H1 (cell line): ENCODE measurements at regions not wholly inside any gene's neighbourhood (a gene's known extent, or its start where the extent isn't known, plus 50 kb on each side); places are given as distances from the start of the nearest gene placed in this dataset.

Experiments
- CTCF ChIA-PET: fragments of 300-600 bp; sonication (Branson Sonifier 250); formaldehyde crosslinking; loops from one replicate; lab custom pipeline; 2021; ENCODE audit not compliant: partially characterized antibody; lab: Charles Lee
- POLR2A ChIA-PET: fragments of 300-600 bp; sonication (Branson Sonifier 250); formaldehyde crosslinking; loops from one replicate; lab custom pipeline; 2021; ENCODE audit warnings: inconsistent platforms; ENCODE audit not compliant: partially characterized antibody; lab: Charles Lee
- DNase-seq, 2 experiments: peaks; one replicate each; pipeline versions ENCODE4 v3.0.0 to v3.0.0-alpha.2; 2010 to 2022; ENCODE audit warnings: low spot score in 2 of 2, low read depth in 1 of 2, mixed read lengths in 1 of 2
- FAIRE-seq: peaks from 2 replicates; lab custom pipeline; 2011; peaks lifted over from hg19 to GRCh38; lab: Jason Lieb, UNC
- H2AFZ ChIP-seq: 2 replicates; pipeline ENCODE4 v1.8.1; 2012; ENCODE audit warnings: low read length, inconsistent platforms
- H2AK5ac ChIP-seq: 2 replicates; pipeline ENCODE4 v1.6.1; 2013; ENCODE audit warnings: low read depth, low read length
- H2BK120ac ChIP-seq: replicated peaks from 2 replicates; pipeline ENCODE3; 2013; ENCODE audit warnings: low read depth, low read length, inconsistent platforms
- H2BK12ac ChIP-seq: 2 replicates; pipeline ENCODE4 v1.6.1; 2013; ENCODE audit warnings: low read depth, low read length
- H2BK15ac ChIP-seq: 2 replicates; pipeline ENCODE4 v1.6.1; 2013; ENCODE audit warnings: low read length
- H2BK20ac ChIP-seq: 2 replicates; pipeline ENCODE4 v1.6.1; 2013; ENCODE audit warnings: low read length
- H2BK5ac ChIP-seq: 2 replicates; pipeline ENCODE4 v1.6.1; 2013; ENCODE audit warnings: low read depth, low read length
- H3K14ac ChIP-seq: 2 replicates; pipeline ENCODE4 v1.6.1; 2013; ENCODE audit warnings: inconsistent platforms; ENCODE audit not compliant: insufficient read length
- H3K18ac ChIP-seq: 2 replicates; pipeline ENCODE4 v1.6.1; 2013; ENCODE audit warnings: low read length; ENCODE audit errors: extremely low read depth
- H3K23ac ChIP-seq: 2 replicates; pipeline ENCODE4 v1.6.1; 2013; ENCODE audit warnings: inconsistent platforms; ENCODE audit not compliant: insufficient read length
- H3K23me2 ChIP-seq: 2 replicates; pipeline ENCODE4 v1.6.1; 2013; ENCODE audit warnings: low read depth, low read length
- H3K27ac ChIP-seq: 2 replicates; pipeline ENCODE4 v1.6.1; 2011; ENCODE audit warnings: low read depth, low read length, inconsistent platforms
- H3K27me3 ChIP-seq, 4 experiments: replicated peaks in 1 of 4; 1 replicate in 1 of 4; 2 replicates in 3 of 4; pipeline versions ENCODE4 v1.6.1 to v1.8.1; 2011 to 2013; ENCODE audit warnings: low read length in 3 of 4, mild to moderate bottlenecking in 3 of 4, inconsistent platforms in 2 of 4, mixed read lengths in 2 of 4, moderate library complexity in 1 of 4; ENCODE audit not compliant: control insufficient read depth in 3 of 4, insufficient read depth in 3 of 4; ENCODE audit errors: extremely low read depth in 1 of 4
- H3K36me3 ChIP-seq, 4 experiments: 2 replicates each; pipeline versions ENCODE4 v1.6.1 to v1.8.1; 2011 to 2013; ENCODE audit warnings: mild to moderate bottlenecking in 4 of 4, low read length in 3 of 4, moderate library complexity in 2 of 4, control low read depth in 1 of 4, inconsistent platforms in 1 of 4; ENCODE audit not compliant: insufficient read depth in 4 of 4, control insufficient read depth in 2 of 4
- H3K4ac ChIP-seq: replicated peaks from 2 replicates; pipeline ENCODE3; 2013; ENCODE audit warnings: low read length, low read depth, mixed read lengths, inconsistent platforms; ENCODE audit not compliant: insufficient read length
- H3K4me1 ChIP-seq, 4 experiments: replicated peaks in 1 of 4; 1 replicate in 1 of 4; 2 replicates in 3 of 4; pipeline versions ENCODE4 v1.6.1 to v1.8.1; 2011 to 2013; ENCODE audit warnings: low read length in 3 of 4, inconsistent platforms in 2 of 4, mixed read lengths in 1 of 4; ENCODE audit not compliant: insufficient read depth in 4 of 4, control insufficient read depth in 3 of 4
- H3K4me2 ChIP-seq, 2 experiments: 2 replicates each; pipeline versions ENCODE4 v1.6.1 to v1.8.1; 2011 to 2013; ENCODE audit warnings: low read depth in 2 of 2, low read length in 2 of 2, control low read depth in 1 of 2, inconsistent platforms in 1 of 2, mild to moderate bottlenecking in 1 of 2; ENCODE audit not compliant: insufficient read depth in 1 of 2
- H3K4me3 ChIP-seq, 4 experiments: fragments of 200-600, 300-600 bp in 1 of 4; sonication (generic), shearing (Covaris generic), sonication (Bioruptor Twin) in 1 of 4; 2 replicates each; pipeline versions ENCODE4 v1.5.1 to v1.8.1; 2011 to 2016; ENCODE audit warnings: low read length in 4 of 4, low read depth in 3 of 4, control low read depth in 2 of 4, inconsistent platforms in 2 of 4, mild to moderate bottlenecking in 2 of 4, mixed read lengths in 1 of 4, moderate library complexity in 1 of 4; ENCODE audit not compliant: insufficient read depth in 2 of 4; ENCODE audit errors: extremely low read depth in 1 of 4
- H3K56ac ChIP-seq: replicated peaks from 2 replicates; pipeline ENCODE3; 2013; ENCODE audit warnings: low read depth, mild to moderate bottlenecking, mixed read lengths, low read length, inconsistent platforms; ENCODE audit not compliant: insufficient read length
- H3K79me1 ChIP-seq: 2 replicates; pipeline ENCODE4 v1.6.1; 2013; ENCODE audit warnings: low read depth, low read length, control low read depth
- H3K79me2 ChIP-seq, 2 experiments: 2 replicates each; pipeline versions ENCODE4 v1.6.1 to v1.8.1; 2012 to 2013; ENCODE audit warnings: low read length in 2 of 2, mild to moderate bottlenecking in 2 of 2, inconsistent platforms in 1 of 2; ENCODE audit not compliant: insufficient read depth in 2 of 2, control insufficient read depth in 1 of 2
- H3K9ac ChIP-seq, 4 experiments: replicated peaks in 1 of 4; 1 replicate in 1 of 4; 2 replicates in 3 of 4; pipeline versions ENCODE4 v1.6.1 to v1.8.1; 2011 to 2013; ENCODE audit warnings: low read depth in 3 of 4, low read length in 3 of 4, control low read depth in 2 of 4, mild to moderate bottlenecking in 2 of 4, moderate library complexity in 2 of 4, inconsistent platforms in 1 of 4; ENCODE audit errors: extremely low read depth in 1 of 4
- H3K9me3 ChIP-seq, 2 experiments: 2 replicates each; pipeline versions ENCODE4 v1.6.1 to v1.8.1; 2012 to 2013; ENCODE audit warnings: mild to moderate bottlenecking in 2 of 2, moderate library complexity in 2 of 2, control low read depth in 1 of 2, inconsistent platforms in 1 of 2, low read depth in 1 of 2, low read length in 1 of 2, mixed read lengths in 1 of 2; ENCODE audit not compliant: insufficient read depth in 2 of 2
- H4K20me1 ChIP-seq, 2 experiments: replicated peaks in 1 of 2; 2 replicates each; pipeline versions ENCODE3 to v1.8.1; 2011 to 2013; ENCODE audit warnings: inconsistent platforms in 2 of 2, low read length in 2 of 2, mild to moderate bottlenecking in 1 of 2; ENCODE audit not compliant: insufficient read depth in 2 of 2, control insufficient read depth in 1 of 2
- H4K5ac ChIP-seq: 2 replicates; pipeline ENCODE4 v1.6.1; 2013; ENCODE audit warnings: low read length, low read depth, mixed read lengths, inconsistent platforms; ENCODE audit not compliant: insufficient read length
- H4K8ac ChIP-seq: 2 replicates; pipeline ENCODE4 v1.8.0; 2013; ENCODE audit warnings: mild to moderate bottlenecking, moderate library complexity, low read length, inconsistent platforms; ENCODE audit not compliant: insufficient read depth; ENCODE audit errors: extremely low read depth
- H4K91ac ChIP-seq: replicated peaks from 2 replicates; pipeline ENCODE3; 2013; ENCODE audit warnings: low read length, mixed read lengths, inconsistent platforms; ENCODE audit not compliant: insufficient read length
- CREB1 ChIP-seq: IDR thresholded peaks from 2 replicates; pipeline ENCODE4 v1.6.1; 2012; ENCODE audit warnings: inconsistent platforms
- RFX5 ChIP-seq: IDR thresholded peaks from 2 replicates; pipeline ENCODE4 v1.6.1; 2011; ENCODE audit warnings: low read depth, low read length, improper control_type of control experiment, borderline replicate concordance
- ZNF274 ChIP-seq: IDR thresholded peaks from 2 replicates; pipeline ENCODE4 v1.7.0; 2012; ENCODE audit warnings: low read length, borderline replicate concordance; ENCODE audit errors: extremely low read depth

GRCh38 chr5:51646482-51646881, 263.2 kb downstream of the ISL1 start:
- CTCF ChIA-PET, result no interaction called here
- Histone ChIP-seq H3K4me3 (no peak overlapping the region), H3K36me3 (no peaks in the 10 kb centered on the region), H2BK12ac (no peak overlapping the region), H4K5ac (no peak overlapping the region), H3K27me3 (no peaks in the 10 kb centered on the region), H3K4ac (no peak overlapping the region), H3K9ac (no peak overlapping the region), H4K20me1 (no peaks in the 10 kb centered on the region), H3K4me2 (no peak overlapping the region), H2BK20ac (no peak overlapping the region), H2AK5ac (no peak overlapping the region), H3K14ac (no peak overlapping the region), H3K4me1 (no peaks in the 10 kb centered on the region), H3K23ac (no peak overlapping the region), H3K79me1 (no peaks in the 10 kb centered on the region), H3K79me2 (no peaks in the 10 kb centered on the region), H2BK120ac (no peak overlapping the region), H3K9me3 (no peaks in the 10 kb centered on the region), H2BK15ac (no peak overlapping the region), H3K23me2 (no peaks in the 10 kb centered on the region)
- FAIRE-seq (no peak), DNase-seq (no peak)
- no peak for TF ChIP-seq RFX5
- TF ChIP-seq CREB1, result no peak
- no peak for TF ChIP-seq ZNF274
- TF ChIP-seq, all 59 proteins: peak for 0
- H4K91ac ChIP-seq, result no peak overlapping the region
- H3K56ac ChIP-seq, result no peak overlapping the region
- H2BK5ac ChIP-seq, result no peak overlapping the region
- POLR2A ChIA-PET, result no interaction called here
- H4K8ac ChIP-seq, result no peak overlapping the region
- H3K27ac ChIP-seq, result no peak overlapping the region
- no peak overlapping the region for H2AFZ ChIP-seq
- H3K18ac ChIP-seq, result no peak overlapping the region
